C1 segment of cervical spinal cord (tissue), 14 donors: ENCODE measurements at regions not wholly inside any gene's neighbourhood (a gene's known extent, or its start where the extent isn't known, plus 50 kb on each side); places are given as distances from the start of the nearest gene placed in this dataset.
"Not testable (repeated sequence)": the region's sequence is repeated elsewhere in the genome, so short reads cannot be mapped to it uniquely, and the experiment has no call there.

Experiments used
- DNase-seq, 14 donors: peaks; one replicate each; lab custom pipeline; 2025; lab: John Stamatoyannopoulos, UW

DNA sequence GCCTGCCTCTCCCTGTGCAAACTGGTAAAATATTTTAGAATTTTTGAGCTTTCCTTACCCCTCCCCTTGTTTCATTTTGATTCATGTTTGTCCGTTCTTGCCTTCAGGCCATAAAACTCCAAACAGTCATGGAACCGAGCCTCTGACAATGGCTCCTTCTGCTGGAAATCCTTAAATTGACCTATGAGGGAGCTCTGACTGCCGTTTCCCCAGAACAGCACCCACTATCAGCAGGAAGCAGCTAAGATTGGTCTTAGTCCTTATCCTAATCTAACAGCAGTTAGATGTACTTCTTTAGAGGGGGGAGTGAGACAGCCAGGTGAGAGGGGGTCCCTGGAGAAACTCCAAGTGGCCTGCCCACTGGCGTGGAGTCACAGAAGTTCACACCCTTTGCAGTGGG lies 106.7 kb downstream of the FAM174A start:
- no peak for DNase-seq

DNA sequence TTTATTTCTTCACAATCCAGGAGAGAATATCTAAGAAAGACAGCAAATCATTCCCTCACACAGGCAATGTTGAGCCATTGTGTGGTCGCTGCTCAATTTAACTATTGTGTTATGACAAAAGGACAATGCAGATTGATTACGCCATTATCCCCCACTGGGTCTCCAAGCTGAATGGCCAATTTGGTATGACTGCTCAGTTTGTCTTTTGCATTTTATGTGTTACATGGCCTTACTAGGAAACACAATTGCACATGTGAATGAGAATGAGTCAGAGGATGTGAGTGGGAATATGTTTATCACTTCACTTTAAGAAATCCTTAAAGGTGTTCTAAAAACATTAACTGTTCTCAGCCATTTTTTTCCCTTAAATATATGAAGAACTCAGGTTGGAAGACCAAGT lies 108.3 kb downstream of the FAM174A start:
- no peak for DNase-seq

DNA sequence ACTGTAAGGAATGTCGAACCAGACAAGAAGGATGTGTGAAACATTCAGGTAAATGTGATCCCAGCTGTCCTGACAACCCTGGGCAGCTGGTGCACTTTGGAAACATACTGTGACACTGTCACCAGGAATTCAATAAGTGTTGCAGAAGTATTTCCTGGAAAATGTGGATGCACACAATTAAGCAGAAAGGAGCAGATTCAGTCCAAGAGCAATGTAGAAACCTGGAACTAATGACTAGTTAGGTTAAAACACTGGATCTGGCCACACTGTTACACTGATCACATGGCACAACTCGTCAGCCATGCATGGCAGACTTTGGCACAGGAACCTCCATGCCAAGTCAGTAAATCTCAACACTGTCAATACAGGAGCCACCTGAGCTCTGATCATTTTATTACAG lies 109.0 kb downstream of the FAM174A start:
- no peak for DNase-seq

DNA sequence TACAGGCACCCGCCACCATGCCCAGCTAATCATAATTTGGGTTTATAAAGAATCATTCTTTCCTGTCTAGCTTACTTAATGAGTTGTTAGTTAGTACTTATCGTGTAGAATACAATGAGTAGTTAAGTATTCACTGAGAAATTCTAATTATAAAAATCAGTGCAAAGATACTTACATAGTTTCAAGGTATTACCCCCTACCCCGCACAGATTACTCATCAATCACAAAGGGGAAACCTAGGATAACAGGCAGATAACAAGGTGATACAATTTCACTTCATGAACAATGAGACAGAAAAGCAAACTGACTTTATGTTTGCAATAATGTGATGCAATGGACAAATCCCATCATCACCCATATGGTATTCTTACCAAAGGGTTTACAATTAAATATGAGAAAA lies 109.6 kb downstream of the FAM174A start:
- no peak for DNase-seq

DNA sequence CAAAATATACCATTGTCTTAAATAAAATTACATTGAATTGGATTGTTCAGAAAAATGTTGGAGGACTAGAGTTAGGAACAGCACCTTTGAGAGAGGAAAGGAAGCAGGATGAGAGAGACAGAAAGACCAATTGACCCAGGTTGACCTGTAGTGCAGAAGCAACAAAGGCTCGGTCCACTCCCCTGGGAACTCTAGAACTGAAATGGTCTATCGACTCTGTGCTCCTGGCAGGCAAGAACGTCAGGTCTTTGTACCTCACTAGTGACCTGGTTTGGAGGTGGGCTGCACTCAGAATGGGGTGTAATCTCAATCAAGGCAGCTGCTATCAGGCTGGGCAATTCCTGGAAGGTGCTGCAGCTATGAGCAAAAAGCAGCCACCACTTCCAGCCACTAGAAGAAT lies 110.8 kb downstream of the FAM174A start:
- DNase-seq = no peak

DNA sequence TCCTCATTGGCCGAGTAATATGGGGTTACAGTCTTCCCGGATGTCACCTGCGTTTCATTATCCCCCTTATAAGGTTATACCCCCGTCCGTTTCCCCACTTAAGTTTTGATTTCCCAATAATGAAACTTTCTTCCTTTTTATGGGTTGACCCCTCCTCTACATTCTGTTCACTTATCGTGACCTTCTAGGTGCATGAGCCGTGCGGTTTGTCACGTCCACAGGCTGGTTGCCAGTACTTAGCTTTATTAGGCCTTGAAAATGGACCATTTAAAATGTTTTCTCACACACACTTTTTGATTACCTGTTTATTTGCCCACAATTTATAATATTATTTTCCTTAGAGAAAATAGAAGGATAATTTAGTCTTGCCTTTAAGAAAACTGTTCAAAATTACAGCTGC lies 111.5 kb downstream of the FAM174A start:
- DNase-seq = no peak

DNA sequence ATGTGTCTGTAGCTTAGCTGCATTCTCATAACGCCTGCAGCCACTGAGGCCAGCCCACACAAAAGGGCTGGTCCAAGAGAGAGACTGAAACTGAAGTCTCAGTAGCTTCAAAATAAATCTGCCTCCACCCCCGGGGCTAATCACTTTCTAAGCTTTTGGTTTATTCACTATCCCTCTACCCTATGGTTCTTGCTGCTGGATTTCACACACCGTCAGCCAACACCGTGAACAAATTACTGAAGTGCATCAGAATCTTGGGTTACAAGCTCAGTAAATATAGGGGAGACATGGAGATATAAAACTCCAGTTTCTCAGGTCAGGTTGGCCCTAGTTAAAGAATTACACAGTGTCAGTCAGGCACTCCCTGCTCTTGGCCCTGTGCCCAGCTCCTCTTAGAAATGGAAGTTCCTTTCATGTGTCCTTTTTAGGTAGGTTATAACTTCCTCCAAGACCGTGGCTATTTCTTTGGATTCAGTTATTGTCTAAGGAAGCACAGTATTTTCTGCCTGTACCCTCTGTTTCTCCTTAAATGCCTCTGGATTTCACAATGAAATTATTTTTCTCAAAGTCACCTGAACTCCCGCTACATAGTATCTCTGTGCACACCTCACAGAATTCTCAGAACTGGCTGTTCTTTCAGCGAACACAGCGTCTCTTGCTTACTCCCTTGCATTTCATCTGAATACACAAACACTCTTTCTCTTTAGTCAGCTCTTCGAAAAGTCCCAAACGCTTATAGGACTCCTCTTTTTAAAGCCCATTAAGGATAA lies 112.5 kb downstream of the FAM174A start:
- DNase-seq = peak in 2 of 14 donors; percentile 1 to 4

DNA sequence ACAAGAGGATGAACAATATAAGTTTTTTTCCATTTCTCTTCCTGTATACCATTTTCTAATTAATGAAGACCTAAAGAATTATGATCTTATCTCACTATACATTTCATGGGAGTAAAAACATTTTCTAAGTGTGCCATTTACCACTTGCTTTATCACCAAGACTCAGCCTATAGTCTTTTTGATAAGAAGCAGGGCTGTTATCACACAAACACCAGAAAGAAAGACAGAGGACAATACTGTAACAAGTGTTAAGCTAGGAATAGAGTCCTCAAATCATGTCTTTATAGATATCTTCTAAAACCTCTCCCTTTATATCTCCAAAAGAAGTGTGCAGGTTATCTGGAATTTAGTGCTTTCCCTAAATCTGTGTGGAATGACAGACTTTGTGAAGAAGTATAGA lies 119.7 kb downstream of the FAM174A start:
- DNase-seq = no peak

DNA sequence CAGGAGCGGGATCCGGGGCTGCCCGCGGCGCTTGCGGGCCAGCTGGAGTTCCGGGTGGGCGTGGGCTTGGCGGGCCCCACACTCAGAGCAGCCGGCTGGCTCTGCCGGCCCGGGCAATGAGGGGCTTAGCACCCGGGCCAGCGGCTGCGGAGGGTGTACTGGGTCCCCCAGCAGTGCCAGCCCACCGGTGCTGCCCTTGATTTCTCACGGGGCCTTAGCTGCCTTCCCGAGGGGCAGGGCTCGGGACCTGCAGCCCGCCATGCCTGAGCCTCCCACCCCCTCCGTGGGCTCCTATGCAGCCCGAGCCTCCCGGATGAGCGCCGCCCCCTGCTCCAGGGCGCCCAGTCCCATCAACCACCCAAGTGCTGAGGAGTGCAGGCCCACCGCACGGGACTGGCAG lies 121.6 kb downstream of the FAM174A start:
- not testable (repeated sequence) for DNase-seq

DNA sequence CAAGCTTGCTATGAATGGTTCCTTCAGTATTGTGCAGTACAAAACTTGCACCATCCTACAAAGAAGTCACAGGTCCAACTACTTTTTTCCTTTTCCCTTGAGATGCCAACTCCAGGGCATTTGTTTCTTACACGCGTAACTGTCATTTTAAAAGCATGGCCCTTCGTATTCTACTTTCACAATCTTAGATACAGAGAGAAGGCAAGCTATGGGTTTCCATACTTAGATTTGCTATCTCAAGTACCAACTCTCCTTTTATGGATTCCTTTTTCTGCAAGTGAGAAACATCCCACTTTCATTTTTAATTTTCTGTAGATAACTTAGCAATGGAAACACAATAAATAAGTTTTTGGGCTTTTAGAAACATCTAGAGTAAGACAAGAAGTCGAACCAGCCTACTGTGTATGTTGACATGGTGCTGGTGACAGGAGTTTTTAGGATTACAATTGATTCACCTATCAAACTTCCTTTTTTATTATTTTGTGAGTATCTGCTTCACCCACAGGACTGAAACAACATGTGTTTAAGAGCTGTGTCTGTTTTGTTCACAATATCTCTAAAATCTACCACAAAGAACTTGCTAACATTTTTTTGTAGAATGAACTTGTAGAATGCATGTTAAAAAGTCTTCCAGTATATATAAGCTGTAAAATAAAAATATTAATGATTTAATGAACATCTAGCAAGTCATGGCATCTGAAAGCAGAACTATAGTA lies 124.1 kb downstream of the FAM174A start:
- no peak for DNase-seq

DNA sequence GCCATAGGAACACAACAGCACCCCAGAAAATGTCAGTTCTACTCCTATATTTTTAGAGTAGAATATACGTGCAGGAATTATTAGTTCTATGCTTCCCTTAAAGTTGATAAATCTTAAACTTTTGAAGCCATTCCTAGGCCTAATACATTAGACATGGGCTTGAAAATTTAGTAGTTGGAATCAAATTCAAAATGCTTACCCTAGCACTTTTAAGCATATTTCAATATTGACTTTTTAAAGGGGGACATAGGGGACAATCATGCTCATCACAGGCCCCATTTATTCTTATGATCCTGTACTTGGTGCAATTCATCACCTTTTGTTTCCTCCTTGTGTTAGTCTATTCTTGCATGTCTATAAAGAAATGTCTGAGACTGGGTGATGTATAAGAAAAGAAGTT lies 129.0 kb downstream of the FAM174A start:
- no peak for DNase-seq

DNA sequence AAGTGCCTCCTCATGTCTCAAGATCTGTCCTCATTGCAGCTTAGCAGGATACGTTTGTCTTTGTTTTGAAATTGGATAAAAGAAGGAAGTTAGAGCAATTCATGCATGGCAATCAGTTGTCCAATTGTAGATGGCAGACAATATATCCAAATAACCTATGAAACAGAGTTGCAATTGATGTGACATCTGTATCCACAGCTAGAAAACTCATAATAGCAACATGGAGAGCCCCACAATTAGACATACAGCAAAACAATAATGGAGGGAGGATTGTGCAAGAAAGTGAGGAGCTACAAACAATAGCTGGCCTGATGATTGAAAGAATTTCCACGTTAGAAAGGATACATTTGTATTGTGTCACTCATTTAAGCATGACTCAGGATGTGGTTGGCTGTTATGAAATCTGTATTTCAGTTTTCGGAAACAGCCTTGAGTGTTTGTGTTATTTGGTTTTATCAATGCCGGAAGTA lies 132.0 kb downstream of the FAM174A start:
- DNase-seq = no peak

DNA sequence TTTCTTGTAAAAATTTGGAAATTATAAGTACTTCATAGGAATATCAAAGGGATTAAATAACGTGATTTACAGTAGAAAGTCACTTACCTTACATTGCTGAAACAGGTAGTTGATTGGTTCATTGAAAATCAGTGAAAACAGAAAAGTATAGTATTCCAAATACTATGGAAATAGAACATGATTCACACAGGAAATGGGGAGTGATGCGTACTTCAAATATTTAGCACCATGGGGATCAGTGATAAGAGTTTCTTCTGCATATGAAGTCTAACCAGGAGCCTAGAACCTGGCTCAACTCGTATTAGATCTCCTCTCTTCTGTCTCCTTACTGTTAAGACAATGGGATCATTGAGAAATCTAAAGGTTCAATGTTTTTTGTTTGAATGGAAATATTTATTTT lies 133.3 kb downstream of the FAM174A start:
- DNase-seq = no peak

DNA sequence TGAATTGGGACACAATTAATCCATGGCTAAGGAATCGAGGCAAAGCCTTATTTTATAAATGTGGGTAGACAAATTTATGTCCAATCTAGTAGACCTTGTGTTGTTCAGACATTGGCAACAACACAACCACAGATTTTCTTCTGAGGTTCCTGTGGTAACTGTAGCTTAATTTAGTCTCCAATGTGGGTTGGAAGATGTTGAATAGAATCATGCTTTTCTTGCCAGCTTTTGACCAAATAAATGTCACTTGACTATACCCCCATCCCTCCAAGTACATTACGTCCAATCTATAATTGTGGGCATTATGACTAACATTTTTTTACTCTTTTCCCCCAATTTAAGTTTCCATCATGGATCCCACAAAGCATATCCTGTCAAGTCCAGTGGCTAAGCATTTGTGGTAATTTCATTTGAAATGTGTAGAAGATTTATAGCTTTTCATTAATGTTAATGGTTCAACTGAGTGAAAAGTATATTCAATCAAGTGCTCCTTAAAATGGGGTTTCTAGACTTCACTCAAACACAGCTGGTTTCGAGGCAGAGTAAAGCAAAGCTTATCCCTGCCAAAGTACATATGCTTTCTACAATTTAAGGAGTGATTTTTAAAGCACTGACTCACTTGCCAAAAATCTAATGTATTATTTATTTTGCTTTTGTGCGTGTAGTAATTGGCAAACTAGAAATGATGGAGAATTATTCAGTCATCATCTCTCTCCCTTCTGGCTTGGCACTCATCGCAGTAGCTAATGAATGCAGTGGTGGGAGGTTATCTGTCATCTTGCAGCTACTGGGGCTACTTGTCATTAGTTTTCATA lies 141.8 kb downstream of the FAM174A start:
- DNase-seq = no peak

DNA sequence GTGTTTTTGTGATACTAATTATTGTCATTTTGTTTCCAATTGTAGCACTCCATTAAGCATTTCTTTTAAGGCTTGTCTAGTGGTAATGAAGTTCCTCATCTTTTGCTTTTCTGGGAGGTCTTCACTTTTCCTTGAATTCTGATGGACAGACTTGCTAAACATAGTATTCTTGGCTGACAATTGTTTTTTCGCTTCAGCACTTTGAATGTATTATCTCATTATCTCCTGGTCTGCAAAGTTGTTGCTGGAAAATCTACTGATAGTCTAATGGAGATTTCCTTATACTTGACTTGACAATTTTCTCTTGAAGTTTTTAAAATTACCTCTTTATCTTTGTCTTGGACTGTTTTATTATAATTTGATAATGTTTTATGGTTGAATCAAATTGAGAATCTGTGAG lies 147.5 kb downstream of the FAM174A start:
- DNase-seq = no peak

DNA sequence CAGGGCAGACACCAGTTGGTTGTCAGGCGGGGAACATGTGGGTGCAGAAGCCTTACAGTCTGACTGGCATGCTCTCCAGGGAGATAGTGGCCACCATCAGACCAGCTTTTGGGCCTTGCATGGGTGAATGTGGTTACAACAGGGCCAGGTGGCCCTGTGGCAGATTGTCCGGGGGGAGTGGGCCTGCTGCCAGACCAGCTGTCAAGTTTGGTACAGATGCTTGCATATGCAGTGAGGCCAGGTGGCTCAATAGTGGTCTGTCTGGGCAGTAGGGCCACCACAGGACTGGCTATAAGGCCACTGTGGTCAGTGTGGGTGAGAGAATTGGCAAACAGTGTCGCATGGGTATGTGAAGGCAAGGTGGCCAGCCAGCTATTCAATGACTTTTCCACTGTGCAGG lies 148.7 kb downstream of the FAM174A start:
- no peak for DNase-seq

DNA sequence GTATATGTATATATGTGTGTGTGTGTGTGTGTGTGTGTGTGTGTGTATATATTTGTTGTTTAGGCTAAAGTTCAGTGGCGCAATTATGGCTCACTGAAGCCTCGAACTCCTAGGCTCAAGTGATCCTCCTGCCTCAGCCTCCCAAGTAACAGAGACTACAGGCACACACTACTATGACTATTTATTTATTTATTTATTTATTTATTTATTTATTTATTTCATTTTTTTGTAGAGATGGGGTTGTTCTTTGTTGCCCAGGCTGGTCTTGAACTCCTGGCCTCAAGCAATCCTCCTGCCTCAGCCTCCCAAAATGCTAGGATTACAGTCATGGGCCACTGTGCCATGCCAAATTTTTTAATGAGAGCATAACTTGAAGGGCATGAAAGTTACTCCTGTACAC lies 149.9 kb downstream of the FAM174A start:
- DNase-seq = not testable (repeated sequence)

DNA sequence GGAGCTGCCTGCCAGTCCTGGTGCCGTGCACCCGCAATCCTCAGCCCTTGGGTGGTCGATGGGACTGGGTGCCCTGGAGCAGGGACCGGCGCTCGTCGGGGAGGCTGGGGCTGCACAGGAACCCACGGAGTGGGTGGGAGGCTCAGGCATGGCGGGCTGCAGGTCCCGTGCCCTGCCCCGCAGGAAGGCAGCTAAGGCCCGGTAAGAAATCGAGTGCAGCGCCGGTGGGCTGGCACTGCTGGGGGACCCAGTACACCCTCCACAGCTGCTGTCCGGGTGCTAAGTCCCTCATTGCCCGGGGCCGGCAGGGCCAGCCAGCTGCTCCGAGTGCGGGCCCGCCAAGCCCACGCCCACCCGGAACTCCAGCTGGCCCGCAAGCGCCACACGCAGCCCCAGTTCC lies 153.7 kb downstream of the FAM174A start:
- DNase-seq = not testable (repeated sequence)

DNA sequence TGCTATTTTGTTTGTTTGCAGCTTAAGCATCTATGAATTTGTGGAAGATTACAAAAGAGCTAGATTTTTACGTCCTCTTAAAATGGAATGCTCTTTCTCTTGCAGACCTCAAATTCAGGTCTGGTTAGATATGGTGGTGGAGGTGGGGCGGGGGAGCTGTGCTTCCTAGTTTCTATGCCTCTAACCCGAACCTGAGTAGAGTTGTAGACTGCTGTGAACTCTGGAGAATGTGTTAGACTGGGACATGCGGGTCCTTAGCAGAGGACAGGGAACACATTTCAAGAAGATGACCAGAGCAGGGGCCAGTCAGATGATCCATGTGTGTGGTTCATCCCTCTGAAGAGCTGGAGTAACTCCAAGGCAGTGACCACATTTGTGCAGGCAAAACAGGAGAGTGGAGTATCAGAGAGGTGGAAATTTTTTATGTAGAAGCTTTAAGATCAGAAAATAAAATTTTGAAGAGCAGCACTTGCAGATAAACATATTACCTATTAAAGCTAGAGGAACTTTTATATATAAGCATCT lies 154.9 kb downstream of the FAM174A start:
- DNase-seq = no peak

DNA sequence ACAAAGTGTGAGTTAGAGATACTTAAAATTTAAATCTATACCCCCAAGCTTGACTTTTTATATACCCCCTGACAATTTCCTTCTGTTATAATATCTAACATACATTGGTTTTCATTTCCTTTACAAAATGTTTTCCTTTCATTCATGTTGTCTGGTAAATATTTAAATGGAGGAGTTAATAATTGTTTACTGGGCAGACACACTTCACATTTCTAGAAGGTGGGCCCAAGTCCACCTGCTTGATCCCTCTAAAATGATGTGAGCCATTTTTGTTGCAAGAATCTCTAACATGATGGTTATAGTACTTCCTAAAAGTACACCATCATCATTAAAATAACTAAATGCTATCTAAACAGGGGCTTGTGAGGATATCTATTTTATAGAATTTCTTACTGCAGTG lies 155.9 kb downstream of the FAM174A start:
- DNase-seq = no peak

DNA sequence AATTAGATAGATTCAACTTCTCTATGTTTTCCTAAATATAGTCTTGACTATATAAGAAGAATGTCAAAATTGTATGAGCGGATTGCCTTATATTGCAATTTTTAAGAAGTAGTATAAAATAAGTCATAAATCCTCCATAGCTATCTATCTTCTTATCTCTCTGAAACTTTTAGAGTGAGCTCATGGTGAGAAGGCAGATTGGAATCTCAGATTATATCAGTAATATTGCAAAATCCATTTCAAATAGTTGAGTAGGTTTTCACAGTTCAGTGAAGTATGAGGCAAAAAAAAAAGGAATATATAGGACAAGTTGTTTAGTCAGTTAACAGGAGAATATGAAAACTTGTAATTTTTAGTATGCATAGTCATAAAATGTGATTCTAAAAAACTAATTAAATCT lies 156.4 kb downstream of the FAM174A start:
- DNase-seq = no peak

DNA sequence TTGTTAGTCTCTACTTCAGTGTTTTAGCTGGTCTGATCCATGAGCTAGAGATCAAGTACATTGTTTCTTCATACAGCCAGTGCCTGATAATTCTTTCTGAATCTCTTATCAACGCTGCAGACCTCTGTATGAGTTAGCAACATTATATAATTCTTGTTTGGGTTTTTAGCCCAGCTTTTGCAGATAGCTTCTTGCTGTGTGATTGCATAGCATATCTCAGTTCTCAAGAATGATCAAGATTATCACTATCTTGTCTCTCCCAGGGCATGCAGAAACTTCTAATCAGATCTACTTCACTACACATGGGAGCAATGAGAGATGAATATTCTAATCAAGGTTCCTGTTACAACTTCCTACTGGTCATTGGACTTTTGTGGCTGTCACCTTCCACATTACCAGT lies 158.3 kb downstream of the FAM174A start:
- no peak for DNase-seq
